Smooth muscle cell (in vitro differentiated cells): ENCODE measurements at regions not wholly inside any gene's neighbourhood (a gene's known extent, or its start where the extent isn't known, plus 50 kb on each side); places are given as distances from the start of the nearest gene placed in this dataset.

Source experiments
- DNase-seq: peaks from one replicate; lab custom pipeline; 2025; ENCODE audit not compliant: unreplicated experiment; lab: John Stamatoyannopoulos, UW
- H2AFZ ChIP-seq: fragments of 200-600 bp; sonication (generic); 2 replicates; pipeline ENCODE4 v1.6.0; 2016; ENCODE audit warnings: antibody characterized with exemption, low read depth, mild to moderate bottlenecking
- H3F3A ChIP-seq: fragments of 200-600 bp; sonication (generic); 2 replicates; pipeline ENCODE4 v1.6.0; 2017; ENCODE audit warnings: antibody characterized with exemption, low read depth
- H3K27ac ChIP-seq: fragments of 200-600 bp; sonication (generic); 2 replicates; pipeline ENCODE4 v1.5.1; 2016; ENCODE audit warnings: low read depth, mild to moderate bottlenecking
- H3K27me3 ChIP-seq: fragments of 200-600 bp; sonication (generic); 2 replicates; pipeline ENCODE4 v1.6.1; 2016; ENCODE audit warnings: low read depth, mild to moderate bottlenecking
- H3K36me3 ChIP-seq: fragments of 200-600 bp; sonication (generic); 2 replicates; pipeline ENCODE4 v1.5.1; 2016; ENCODE audit warnings: low read depth
- H3K4me1 ChIP-seq: fragments of 200-600 bp; sonication (generic); 2 replicates; pipeline ENCODE4 v1.5.1; 2016; ENCODE audit warnings: low read depth
- H3K4me2 ChIP-seq: fragments of 200-600 bp; sonication (generic); 2 replicates; pipeline ENCODE4 v1.6.0; 2016; ENCODE audit warnings: mild to moderate bottlenecking
- H3K4me3 ChIP-seq: fragments of 200-600 bp; sonication (generic); 2 replicates; pipeline ENCODE4 v1.5.1; 2016; ENCODE audit warnings: mild to moderate bottlenecking
- H3K79me2 ChIP-seq: fragments of 200-600 bp; sonication (generic); 2 replicates; pipeline ENCODE4 v1.6.0; 2016; ENCODE audit warnings: low read depth, mild to moderate bottlenecking
- H3K9ac ChIP-seq: fragments of 200-600 bp; sonication (generic); 2 replicates; pipeline ENCODE4 v1.6.0; 2016; ENCODE audit warnings: low read depth
- H3K9me3 ChIP-seq: fragments of 200-600 bp; sonication (generic); replicated peaks from 2 replicates; pipeline ENCODE4 v1.5.1; 2016; ENCODE audit warnings: low read depth
- H4K20me1 ChIP-seq: fragments of 200-600 bp; sonication (generic); 2 replicates; pipeline ENCODE4 v1.6.0; 2016; ENCODE audit warnings: low read depth
- CTCF ChIP-seq: fragments of 200-600 bp; sonication (generic); IDR thresholded peaks from 2 replicates; pipeline ENCODE4 v1.5.1; 2017; ENCODE audit warnings: borderline replicate concordance, mild to moderate bottlenecking, antibody characterized with exemption; ENCODE audit not compliant: insufficient read depth, poor library complexity, severe bottlenecking
- WGBS: methylation state at CpG from one replicate; pipeline ENCODE4 v1.1.7; 2016; ENCODE audit warnings: low lambda C conversion rate; 5-methylcytosine and 5-hydroxymethylcytosine counted together

- no peaks in the 10 kb centered on the region for H3K36me3 ChIP-seq
- H3K9ac ChIP-seq: no peak overlapping the region
- peaks cover under 1% of the 10 kb centered on the region for H3K4me1 ChIP-seq
- TF ChIP-seq CTCF: no peak
- H2AFZ ChIP-seq: no peak overlapping the region
- H4K20me1 ChIP-seq: no peaks in the 10 kb centered on the region
- H3K27ac ChIP-seq: no peak overlapping the region
- 88% methylated on average over 8 of the region's 8 CpGs for WGBS
- H3K4me3 ChIP-seq: no peak overlapping the region
- H3F3A ChIP-seq: no peaks in the 10 kb centered on the region
- H3K9me3 ChIP-seq: no peaks in the 10 kb centered on the region
- H3K27me3 ChIP-seq: no peaks in the 10 kb centered on the region
- DNase-seq: no peak
- no peak overlapping the region for H3K4me2 ChIP-seq
- H3K79me2 ChIP-seq: no peaks in the 10 kb centered on the region
Measured at GRCh38 chr9:85884256-85884655, 56.7 kb upstream of the NAA35 start.

- no peak overlapping the region for H2AFZ ChIP-seq
- H3K27ac ChIP-seq: no peak overlapping the region
- H3K27me3 ChIP-seq: no peaks in the 10 kb centered on the region
- H3K4me3 ChIP-seq: no peak overlapping the region
- H3K36me3 ChIP-seq: no peaks in the 10 kb centered on the region
- no peak for DNase-seq
- no peak overlapping the region for H3K9ac ChIP-seq
- H3K4me2 ChIP-seq: no peak overlapping the region
- no peaks in the 10 kb centered on the region for H3K9me3 ChIP-seq
- no peak for TF ChIP-seq CTCF
- H3K4me1 ChIP-seq: no peaks in the 10 kb centered on the region
- no peaks in the 10 kb centered on the region for H3K79me2 ChIP-seq
- no peaks in the 10 kb centered on the region for H3F3A ChIP-seq
- WGBS: 88% methylated on average over 1 of the region's 1 CpG
- no peaks in the 10 kb centered on the region for H4K20me1 ChIP-seq
Measured at GRCh38 chr9:85890962-85891361, 50.0 kb upstream of the NAA35 start.
